ENCODE measurements at regions not wholly inside any gene's neighbourhood (a gene's known extent, or its start where the extent isn't known, plus 50 kb on each side); places are given as distances from the start of the nearest gene placed in this dataset.

DNA sequence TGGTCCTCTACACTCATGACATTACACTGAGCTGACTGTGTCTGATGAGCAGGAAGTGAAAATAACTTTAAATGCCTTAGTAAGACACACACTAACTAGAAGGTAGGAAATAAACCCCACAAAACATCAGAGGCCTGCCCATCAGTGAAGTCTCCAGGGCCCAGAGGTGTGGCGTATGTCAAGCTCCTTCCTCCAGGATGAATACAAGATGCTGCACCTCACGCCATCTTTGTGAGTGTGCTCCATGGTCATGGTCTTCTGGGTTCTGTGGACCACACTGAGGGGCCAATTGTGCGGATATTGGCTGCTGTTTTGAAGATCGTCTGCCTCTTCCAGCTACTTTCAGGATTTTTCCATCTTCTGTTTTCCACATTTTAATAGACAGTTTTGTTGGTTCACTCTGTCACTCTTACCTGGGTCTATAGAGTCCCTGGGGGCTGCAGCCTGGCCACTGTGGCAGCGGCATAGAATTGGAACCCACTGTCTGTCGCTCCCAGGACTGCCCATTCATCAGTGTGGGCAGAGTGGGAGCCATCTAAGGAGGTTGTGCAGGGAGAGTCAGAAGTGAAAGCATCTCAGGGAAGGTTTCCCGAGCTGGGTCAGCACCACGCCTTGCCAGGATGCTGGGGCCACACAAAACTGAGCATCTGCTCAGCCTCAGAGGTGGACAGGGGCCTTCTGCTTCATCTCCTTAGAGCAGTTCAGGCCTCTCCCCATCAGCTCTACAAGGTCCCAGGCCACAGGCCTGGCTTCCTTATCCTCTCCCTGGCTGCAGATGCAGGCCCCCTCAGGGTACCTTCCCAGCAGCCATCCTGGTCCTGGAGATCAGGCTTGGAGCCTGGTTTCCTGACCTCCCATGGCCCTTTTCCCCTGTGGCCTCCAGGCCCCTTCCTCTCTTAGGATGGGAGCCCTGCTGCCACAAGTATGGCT is 57.5 kb upstream of the C14orf180 start:
- TF ChIP-seq, protein P1, sequence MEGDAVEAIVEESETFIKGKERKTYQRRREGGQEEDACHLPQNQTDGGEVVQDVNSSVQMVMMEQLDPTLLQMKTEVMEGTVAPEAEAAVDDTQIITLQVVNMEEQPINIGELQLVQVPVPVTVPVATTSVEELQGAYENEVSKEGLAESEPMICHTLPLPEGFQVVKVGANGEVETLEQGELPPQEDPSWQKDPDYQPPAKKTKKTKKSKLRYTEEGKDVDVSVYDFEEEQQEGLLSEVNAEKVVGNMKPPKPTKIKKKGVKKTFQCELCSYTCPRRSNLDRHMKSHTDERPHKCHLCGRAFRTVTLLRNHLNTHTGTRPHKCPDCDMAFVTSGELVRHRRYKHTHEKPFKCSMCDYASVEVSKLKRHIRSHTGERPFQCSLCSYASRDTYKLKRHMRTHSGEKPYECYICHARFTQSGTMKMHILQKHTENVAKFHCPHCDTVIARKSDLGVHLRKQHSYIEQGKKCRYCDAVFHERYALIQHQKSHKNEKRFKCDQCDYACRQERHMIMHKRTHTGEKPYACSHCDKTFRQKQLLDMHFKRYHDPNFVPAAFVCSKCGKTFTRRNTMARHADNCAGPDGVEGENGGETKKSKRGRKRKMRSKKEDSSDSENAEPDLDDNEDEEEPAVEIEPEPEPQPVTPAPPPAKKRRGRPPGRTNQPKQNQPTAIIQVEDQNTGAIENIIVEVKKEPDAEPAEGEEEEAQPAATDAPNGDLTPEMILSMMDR (IDR thresholded peaks at IDR 0.05) = no peak
- no peaks in the 10 kb centered on the region for H3K27me3 ChIP-seq
- no peak overlapping the region for H3K27ac ChIP-seq
- no peak overlapping the region for H3K4me3 ChIP-seq
- DNase-seq = no peak
- H3K36me3 ChIP-seq = no peaks in the 10 kb centered on the region
- intact Hi-C loops (cut with DNase I; ENCODE audit: low total_unique reads) = no loop called here
- H3K4me1 ChIP-seq = no peaks in the 10 kb centered on the region
- peaks cover 0 to 19% (median 3%) of the 10 kb centered on the region in 3 donors for H3K9me3 ChIP-seq

DNA sequence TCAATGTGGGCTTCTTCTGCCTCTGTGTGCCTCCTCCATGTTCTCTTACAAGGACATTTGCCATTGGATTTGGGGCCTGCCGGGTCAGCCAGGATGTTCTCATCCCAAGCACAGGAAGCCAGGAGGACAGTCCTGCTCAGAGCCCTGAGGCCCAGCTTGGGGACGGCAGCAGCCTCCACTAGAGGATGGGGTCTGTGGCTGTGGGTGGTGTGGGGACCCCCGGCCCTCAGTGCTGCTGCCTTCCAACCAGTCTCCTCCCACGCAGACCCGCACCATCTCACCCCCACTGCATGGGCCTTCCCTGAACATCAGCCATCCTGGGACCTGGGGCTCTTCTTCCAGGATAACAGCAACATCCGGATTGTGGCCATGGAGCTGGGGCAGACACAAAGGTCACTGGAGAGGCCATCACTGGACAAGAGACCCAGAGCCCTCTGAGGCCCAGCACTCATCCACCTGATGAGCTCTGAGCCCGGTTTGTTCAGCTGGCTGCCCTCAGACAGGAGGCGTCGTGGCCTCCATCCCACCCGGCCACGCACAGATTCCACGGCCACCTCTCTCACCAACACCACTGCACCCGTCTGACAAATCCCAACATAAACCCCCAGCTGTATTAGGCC is 56.5 kb upstream of the C14orf180 start:
- Histone ChIP-seq H3K9me3 (peaks cover 0 to 13% (median 0%) of the 10 kb centered on the region in 3 donors), H3K4me1 (no peaks in the 10 kb centered on the region), H3K27me3 (no peaks in the 10 kb centered on the region), H3K36me3 (no peaks in the 10 kb centered on the region), H3K27ac (no peak overlapping the region), H3K4me3 (no peak overlapping the region)
- intact Hi-C loops (cut with DNase I; ENCODE audit: low total_unique reads) = no loop called here
- TF ChIP-seq, protein P1 (IDR thresholded peaks at IDR 0.05) = no peak
- no peak for DNase-seq

DNA sequence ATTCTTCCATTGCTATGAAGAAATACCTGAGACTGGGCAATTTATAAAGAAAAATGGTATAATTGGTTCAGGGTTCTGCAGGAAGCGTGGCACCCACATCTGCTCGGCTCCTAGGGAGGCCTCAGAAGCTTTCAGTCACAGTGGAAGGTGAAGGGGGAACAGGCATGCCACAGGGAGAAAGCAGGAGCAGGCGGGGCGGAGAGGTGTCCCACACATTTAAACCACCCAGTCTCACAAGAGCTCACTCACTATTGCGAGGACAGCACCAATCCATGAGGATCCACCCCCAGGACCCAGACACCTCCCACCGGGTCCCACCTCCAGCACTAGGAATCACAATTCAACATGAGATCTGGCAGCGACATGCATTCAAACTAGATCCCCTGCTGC is 56.0 kb upstream of the C14orf180 start:
- no peaks in the 10 kb centered on the region for H3K36me3 ChIP-seq
- no peaks in the 10 kb centered on the region for H3K27me3 ChIP-seq
- no peaks in the 10 kb centered on the region for H3K4me1 ChIP-seq
- peaks cover 0 to 18% (median 0%) of the 10 kb centered on the region in 3 donors for H3K9me3 ChIP-seq
- no peak for DNase-seq
- no peak overlapping the region for H3K27ac ChIP-seq
- H3K4me3 ChIP-seq = no peak overlapping the region
- intact Hi-C loops (cut with DNase I; ENCODE audit: low total_unique reads) = no loop called here
- TF ChIP-seq, protein P1 (IDR thresholded peaks at IDR 0.05) = no peak

DNA sequence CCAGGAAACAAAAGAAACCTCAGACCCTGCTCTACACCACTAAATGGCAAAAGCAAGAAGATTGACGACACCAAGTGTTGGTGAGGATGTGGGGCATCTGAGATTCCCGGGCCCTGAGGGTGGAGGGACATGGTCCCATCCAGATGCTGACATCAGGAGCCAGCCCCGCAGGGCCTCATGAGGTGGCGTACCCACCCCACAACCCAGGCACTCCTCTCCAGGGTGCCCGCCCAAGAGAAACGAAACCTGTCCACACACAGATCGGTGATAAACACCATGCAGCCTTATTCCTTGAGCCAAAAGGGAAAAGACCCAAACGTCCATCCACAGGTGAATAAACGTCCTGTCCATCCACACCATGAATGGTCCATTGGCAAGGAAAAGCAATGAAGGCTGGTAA is 54.8 kb upstream of the C14orf180 start:
- Histone ChIP-seq H3K27ac (no peak overlapping the region), H3K4me1 (no peaks in the 10 kb centered on the region), H3K9me3 (peaks cover 0 to 18% (median 0%) of the 10 kb centered on the region in 3 donors), H3K27me3 (no peaks in the 10 kb centered on the region), H3K36me3 (no peaks in the 10 kb centered on the region), H3K4me3 (no peak overlapping the region)
- TF ChIP-seq, protein P1 (IDR thresholded peaks at IDR 0.05) = no peak
- intact Hi-C loops (cut with DNase I; ENCODE audit: low total_unique reads) = no loop called here
- peak in 1 of 2 donors; percentile 40 for DNase-seq

DNA sequence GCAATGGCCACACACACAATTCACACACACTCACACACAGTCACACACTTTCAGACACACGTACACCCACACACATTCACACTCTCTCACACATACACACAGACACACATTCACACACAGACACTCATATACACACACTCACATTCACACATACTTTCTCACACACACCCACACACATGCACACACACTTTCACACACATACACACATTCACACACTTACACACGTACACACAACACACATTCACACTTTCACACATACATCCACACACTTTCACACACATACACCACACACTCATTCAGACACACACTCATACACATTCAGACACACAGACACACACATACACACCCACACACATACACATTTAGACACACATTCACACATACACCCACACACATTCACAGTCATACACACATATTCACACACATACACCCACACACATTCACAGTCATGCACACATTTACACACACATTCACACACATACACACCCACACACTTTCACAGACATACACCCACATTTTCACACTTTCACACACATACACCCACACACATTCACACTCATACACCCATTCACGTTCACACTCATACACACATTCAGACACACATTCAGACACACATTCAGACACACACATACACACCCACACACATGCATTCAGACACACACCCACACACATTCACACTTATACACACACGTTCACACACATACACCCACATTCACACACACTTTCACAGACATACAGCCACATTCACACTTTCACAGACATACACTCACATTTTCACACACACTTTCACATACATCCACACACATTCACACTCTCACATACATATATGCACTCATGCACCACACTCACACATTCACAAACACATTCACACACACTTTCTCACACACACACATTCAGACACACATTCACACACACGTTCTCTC is 52.6 kb upstream of the C14orf180 start:
- intact Hi-C loops (cut with DNase I; ENCODE audit: low total_unique reads) = no loop called here
- TF ChIP-seq, protein P1 (IDR thresholded peaks at IDR 0.05) = no peak

More for the DNA sequence above, 52.6 kb upstream of the C14orf180 start:
- Histone ChIP-seq H3K4me3 (no peak overlapping the region), H3K27me3 (no peaks in the 10 kb centered on the region), H3K27ac (no peak overlapping the region), H3K4me1 (no peaks in the 10 kb centered on the region), H3K36me3 (no peaks in the 10 kb centered on the region), H3K9me3 (peaks cover 0 to 18% (median 0%) of the 10 kb centered on the region in 3 donors)
- DNase-seq = no peak

Data from tibial artery (tissue), 4 donors.